Gastroesophageal sphincter (tissue), 3 donors: ENCODE measurements at regions not wholly inside any gene's neighbourhood (a gene's known extent, or its start where the extent isn't known, plus 50 kb on each side); places are given as distances from the start of the nearest gene placed in this dataset.

Experiments used
- POLR2A ChIP-seq, 2 donors: fragments of 450-650 bp; IDR thresholded peaks; one replicate each; pipeline ENCODE4 v1.6.1; 2017; ENCODE audit warnings: antibody characterized with exemption in 2 of 2, mild to moderate bottlenecking in 2 of 2, moderate library complexity in 1 of 2
- POLR2AphosphoS5 ChIP-seq: sonication (generic); formaldehyde crosslinking; IDR thresholded peaks from one replicate; pipeline ENCODE4 v1.6.1; 2017; ENCODE audit warnings: antibody characterized with exemption
- TF ChIP-seq, protein P1 (sequence below), 4 experiments: fragments of 200-600 bp in 2 of 4; fragments of 450-650 bp in 2 of 4; sonication (generic) in 1 of 4; IDR thresholded peaks; one replicate each; pipeline ENCODE4 v1.5.1; 2017 to 2019; ENCODE audit warnings: antibody characterized with exemption in 4 of 4, mild to moderate bottlenecking in 2 of 4, moderate library complexity in 2 of 4

DNA sequence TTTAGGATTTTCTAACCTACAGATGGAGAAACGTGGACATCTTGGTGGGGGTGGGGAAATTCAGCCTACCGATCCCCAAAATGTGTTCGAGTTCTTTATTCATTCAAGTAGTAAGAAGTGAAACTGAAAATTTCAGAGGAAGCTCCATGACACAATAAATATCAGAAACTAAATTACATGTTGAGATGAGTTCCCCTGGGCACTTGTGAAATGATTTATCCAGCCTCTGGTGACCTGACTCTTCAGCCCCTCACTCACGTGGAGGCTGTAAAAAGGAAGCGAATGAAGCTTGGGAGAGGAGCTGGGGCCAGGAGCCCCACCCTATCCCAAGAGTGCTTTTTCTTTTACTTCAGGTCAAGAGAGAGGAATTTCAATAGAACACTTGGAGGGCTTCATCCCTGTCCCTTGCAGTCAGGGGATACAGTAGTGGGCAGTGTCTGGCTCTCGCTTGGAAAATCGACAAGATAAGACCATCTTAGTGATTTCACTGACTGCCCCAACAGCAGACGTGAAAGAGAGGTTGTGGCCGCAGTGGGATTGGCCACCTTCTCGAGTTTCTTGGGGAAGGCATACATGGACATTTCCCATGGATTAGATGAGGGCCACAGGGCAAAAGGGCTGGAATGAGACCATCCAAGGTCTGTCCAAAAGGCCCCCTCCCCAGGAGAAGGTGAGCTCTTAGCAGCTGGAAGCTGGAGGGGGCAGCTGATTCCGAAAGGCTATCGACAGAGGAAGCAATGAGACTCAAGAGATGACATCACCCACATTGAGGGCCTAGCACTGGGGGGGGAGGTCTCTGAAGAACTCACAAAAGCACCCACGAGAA is 76.8 kb upstream of the SH3PXD2B start:
- TF ChIP-seq POLR2A (IDR thresholded peaks at IDR 0.05) (no peak), POLR2AphosphoS5 (no peak)
- TF ChIP-seq, protein P1, sequence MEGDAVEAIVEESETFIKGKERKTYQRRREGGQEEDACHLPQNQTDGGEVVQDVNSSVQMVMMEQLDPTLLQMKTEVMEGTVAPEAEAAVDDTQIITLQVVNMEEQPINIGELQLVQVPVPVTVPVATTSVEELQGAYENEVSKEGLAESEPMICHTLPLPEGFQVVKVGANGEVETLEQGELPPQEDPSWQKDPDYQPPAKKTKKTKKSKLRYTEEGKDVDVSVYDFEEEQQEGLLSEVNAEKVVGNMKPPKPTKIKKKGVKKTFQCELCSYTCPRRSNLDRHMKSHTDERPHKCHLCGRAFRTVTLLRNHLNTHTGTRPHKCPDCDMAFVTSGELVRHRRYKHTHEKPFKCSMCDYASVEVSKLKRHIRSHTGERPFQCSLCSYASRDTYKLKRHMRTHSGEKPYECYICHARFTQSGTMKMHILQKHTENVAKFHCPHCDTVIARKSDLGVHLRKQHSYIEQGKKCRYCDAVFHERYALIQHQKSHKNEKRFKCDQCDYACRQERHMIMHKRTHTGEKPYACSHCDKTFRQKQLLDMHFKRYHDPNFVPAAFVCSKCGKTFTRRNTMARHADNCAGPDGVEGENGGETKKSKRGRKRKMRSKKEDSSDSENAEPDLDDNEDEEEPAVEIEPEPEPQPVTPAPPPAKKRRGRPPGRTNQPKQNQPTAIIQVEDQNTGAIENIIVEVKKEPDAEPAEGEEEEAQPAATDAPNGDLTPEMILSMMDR (IDR thresholded peaks at IDR 0.05) = no peak
